ENCODE measurements at regions not wholly inside any gene's neighbourhood (a gene's known extent, or its start where the extent isn't known, plus 50 kb on each side); places are given as distances from the start of the nearest gene placed in this dataset.

- TF ChIP-seq CTCF (IDR thresholded peaks at IDR 0.05) = no peak
- no peak for TF ChIP-seq POLR2A (IDR thresholded peaks at IDR 0.05)
These were observed 871.2 kb upstream of the POU3F3 start for GRCh38 chr2:103982691-103983090.
